ENCODE measurements at regions not wholly inside any gene's neighbourhood (a gene's known extent, or its start where the extent isn't known, plus 50 kb on each side); places are given as distances from the start of the nearest gene placed in this dataset.

DNA sequence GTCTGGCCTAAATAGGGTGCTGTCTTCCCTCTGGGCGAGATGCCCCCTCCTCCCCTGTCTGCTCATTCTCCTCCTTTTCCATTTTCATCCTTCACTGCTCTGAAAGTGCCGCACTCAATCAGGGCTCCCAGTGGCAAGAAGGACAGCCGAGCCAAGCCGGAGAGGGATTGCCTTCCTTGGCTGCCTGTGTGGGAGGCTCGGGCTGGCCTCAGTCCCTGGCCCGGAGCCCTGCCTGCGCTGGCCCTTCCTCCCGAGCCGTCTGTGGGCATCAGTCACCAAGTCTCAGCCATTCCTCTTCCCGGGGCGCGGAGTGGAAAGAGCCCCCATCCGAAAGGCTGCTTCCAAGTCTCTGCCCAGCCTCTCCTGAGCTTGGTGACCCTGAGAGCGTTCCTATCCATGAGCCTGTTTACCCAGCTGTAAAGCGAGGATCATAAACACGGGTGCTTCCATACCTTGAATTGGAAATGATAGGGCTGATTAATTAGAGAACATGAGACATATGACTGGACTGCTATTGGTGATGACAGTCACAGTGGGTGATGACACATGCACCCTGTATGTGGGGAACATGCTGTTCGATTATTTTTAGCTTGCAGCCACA is 59.1 kb upstream of the TLE3 start:
- Mint-ChIP-seq H3K27ac (no peak overlapping the region), H3K36me3 (no peaks in the 10 kb centered on the region), H3K9me3 (no peaks in the 10 kb centered on the region), H3K4me3 (no peak overlapping the region), H3K4me1 (peaks cover 10% of the 10 kb centered on the region)
- ATAC-seq (peak; percentile 22), DNase-seq (ENCODE audit: low spot score in 2 of 2) (no peak)

- H3K36me3 Mint-ChIP-seq = no peaks in the 10 kb centered on the region
- peaks cover 12% of the 10 kb centered on the region for H3K4me1 Mint-ChIP-seq
- H3K27ac Mint-ChIP-seq = no peak overlapping the region
- H3K4me3 Mint-ChIP-seq = no peak overlapping the region
- H3K9me3 Mint-ChIP-seq = no peaks in the 10 kb centered on the region
- DNase-seq (ENCODE audit: low spot score in 2 of 2) = no peak
- ATAC-seq = no peak
These were observed 57.1 kb upstream of the TLE3 start for GRCh38 chr15:70154718-70155347.

GRCh38 chr15:70153921-70154717 is 56.4 kb upstream of the TLE3 start:
- no peak overlapping the region for H3K4me3 Mint-ChIP-seq
- H3K4me1 Mint-ChIP-seq = peaks cover 12% of the 10 kb centered on the region
- ATAC-seq (no peak), DNase-seq (ENCODE audit: low spot score in 2 of 2) (no peak)
- H3K36me3 Mint-ChIP-seq = no peaks in the 10 kb centered on the region
- no peak overlapping the region for H3K27ac Mint-ChIP-seq
- no peaks in the 10 kb centered on the region for H3K9me3 Mint-ChIP-seq

DNA sequence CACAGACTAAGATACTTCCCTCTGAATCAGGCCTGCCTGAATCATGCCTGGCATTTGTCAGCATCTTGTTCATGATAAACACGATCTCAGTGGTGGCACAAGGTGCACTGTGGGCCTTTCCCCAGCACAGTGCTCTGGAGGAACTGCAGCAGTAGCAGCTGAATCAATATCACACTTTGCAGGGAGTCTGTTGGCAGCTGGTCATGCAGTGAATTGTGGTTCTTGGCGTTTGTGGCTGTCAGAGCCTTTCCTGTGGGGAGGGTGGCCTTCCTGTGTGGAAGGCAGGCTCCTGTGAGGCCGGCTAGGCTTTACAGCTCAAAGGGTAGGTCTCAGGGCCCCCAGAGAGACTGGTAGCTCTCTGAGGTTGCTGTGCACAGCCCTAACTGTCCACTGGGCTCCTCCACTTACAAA is 54.4 kb upstream of the TLE3 start:
- peak; percentile 92 for ATAC-seq
- no peak overlapping the region for H3K4me3 Mint-ChIP-seq
- no peak for DNase-seq (ENCODE audit: low spot score in 2 of 2)
- H3K4me1 Mint-ChIP-seq = peaks cover 12% of the 10 kb centered on the region
- no peaks in the 10 kb centered on the region for H3K36me3 Mint-ChIP-seq
- H3K27ac Mint-ChIP-seq = peak overlapping the region; percentile 42
- H3K9me3 Mint-ChIP-seq = no peaks in the 10 kb centered on the region

- Mint-ChIP-seq H3K27ac (peak overlapping the region; percentile 42), H3K36me3 (no peaks in the 10 kb centered on the region), H3K4me1 (peaks cover 12% of the 10 kb centered on the region), H3K9me3 (no peaks in the 10 kb centered on the region), H3K4me3 (no peak overlapping the region)
- DNase-seq (ENCODE audit: low spot score in 2 of 2) (no peak), ATAC-seq (no peak)
These were observed 53.7 kb upstream of the TLE3 start for GRCh38 chr15:70151462-70151861.

GRCh38 chr15:70151003-70151402 is 53.3 kb upstream of the TLE3 start:
- Mint-ChIP-seq H3K9me3 (no peaks in the 10 kb centered on the region), H3K36me3 (no peaks in the 10 kb centered on the region), H3K4me3 (no peak overlapping the region), H3K4me1 (peaks cover 12% of the 10 kb centered on the region), H3K27ac (no peak overlapping the region)
- DNase-seq (ENCODE audit: low spot score in 2 of 2) (no peak), ATAC-seq (no peak)

GRCh38 chr15:70150405-70150747 is 52.7 kb upstream of the TLE3 start:
- H3K36me3 Mint-ChIP-seq = no peaks in the 10 kb centered on the region
- H3K9me3 Mint-ChIP-seq = no peaks in the 10 kb centered on the region
- no peak overlapping the region for H3K4me3 Mint-ChIP-seq
- DNase-seq (ENCODE audit: low spot score in 2 of 2) (no peak), ATAC-seq (no peak)
- no peak overlapping the region for H3K27ac Mint-ChIP-seq
- peaks cover 12% of the 10 kb centered on the region for H3K4me1 Mint-ChIP-seq

DNA sequence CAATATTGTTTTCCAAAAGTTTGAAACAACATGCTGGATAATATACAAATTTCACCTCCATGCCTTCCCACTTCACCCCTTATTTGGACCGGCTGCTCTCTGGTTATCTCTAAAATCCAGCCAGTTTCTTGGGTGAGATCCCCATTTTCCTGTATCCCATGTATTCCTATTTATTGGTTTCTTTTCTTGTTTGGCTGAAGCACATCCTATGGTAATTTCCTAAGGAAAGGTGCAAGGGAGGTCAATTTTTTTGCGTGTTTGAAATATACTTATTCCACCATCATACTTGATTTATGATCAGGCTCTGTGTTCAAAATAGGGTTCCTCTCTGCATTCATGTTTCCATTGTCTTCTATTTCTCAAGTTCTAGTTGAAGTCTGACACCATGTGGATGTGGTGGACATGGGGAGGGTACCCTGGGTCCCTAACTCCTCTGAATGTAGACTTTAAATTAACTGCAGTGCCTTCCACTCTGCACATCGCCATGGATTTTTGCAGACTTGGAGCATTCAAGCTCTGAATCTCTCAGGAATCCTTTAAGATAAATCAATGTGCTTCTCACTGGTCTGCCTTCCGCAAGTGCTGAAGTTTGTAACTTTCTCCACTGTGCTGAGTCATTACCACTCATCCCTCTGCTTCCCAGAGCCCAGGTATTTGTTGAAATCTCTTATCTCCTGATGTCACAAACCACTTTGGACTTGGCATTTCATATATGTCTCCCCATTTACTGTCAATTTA is 52.1 kb upstream of the TLE3 start:
- ATAC-seq (no peak), DNase-seq (ENCODE audit: low spot score in 2 of 2) (no peak)
- H3K27ac Mint-ChIP-seq = no peak overlapping the region
- peaks cover 12% of the 10 kb centered on the region for H3K4me1 Mint-ChIP-seq
- H3K4me3 Mint-ChIP-seq = no peak overlapping the region
- no peaks in the 10 kb centered on the region for H3K36me3 Mint-ChIP-seq
- no peaks in the 10 kb centered on the region for H3K9me3 Mint-ChIP-seq

DNA sequence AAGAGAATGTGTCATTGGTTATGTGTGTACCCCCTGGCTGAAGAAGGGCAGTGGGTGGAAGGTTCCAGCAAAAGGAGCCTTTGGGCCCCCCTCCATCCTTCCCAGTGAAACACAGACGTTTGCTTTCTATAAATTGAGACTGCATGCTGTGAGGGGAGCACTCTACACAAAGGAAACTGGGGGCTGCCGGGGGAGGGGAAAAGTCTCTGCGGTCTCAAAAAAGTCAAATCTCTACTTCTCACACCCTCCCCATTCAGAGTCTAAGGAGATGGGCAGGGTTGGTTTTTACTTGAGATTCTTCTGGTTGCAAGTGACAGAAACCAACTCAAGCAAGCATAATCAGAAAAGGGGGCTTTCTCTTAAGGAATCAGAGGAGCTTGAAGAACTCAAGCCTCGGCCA is 50.1 kb upstream of the TLE3 start:
- no peaks in the 10 kb centered on the region for H3K9me3 Mint-ChIP-seq
- H3K4me1 Mint-ChIP-seq = peaks cover 15% of the 10 kb centered on the region
- H3K4me3 Mint-ChIP-seq = no peak overlapping the region
- H3K36me3 Mint-ChIP-seq = no peaks in the 10 kb centered on the region
- DNase-seq (ENCODE audit: low spot score in 2 of 2) = no peak
- no peak overlapping the region for H3K27ac Mint-ChIP-seq
- ATAC-seq = no peak
